GM23338 (cell line): ENCODE measurements at regions not wholly inside any gene's neighbourhood (a gene's known extent, or its start where the extent isn't known, plus 50 kb on each side); places are given as distances from the start of the nearest gene placed in this dataset.

Experiments
- ATAC-seq: fragments of 200-7000 bp; cut with Tn5 transposase; 3 replicates; pipeline ENCODE4 v1.9.1; 2020
- DNase-seq: peaks from one replicate; pipeline ENCODE4 v3.0.0-alpha.2; 2015; ENCODE audit warnings: low spot score
- H2AFZ ChIP-seq: fragments of 200-600 bp; sonication (generic); 2 replicates; pipeline ENCODE4 v1.8.0; 2016; ENCODE audit warnings: antibody characterized with exemption, mild to moderate bottlenecking, moderate library complexity
- H3F3A ChIP-seq: fragments of 200-600 bp; sonication (generic); replicated peaks from 2 replicates; pipeline ENCODE4 v1.8.0; 2017; ENCODE audit warnings: antibody characterized with exemption, mixed run types, low read depth
- H3K27ac ChIP-seq: fragments of 200-600 bp; sonication (generic); 2 replicates; pipeline ENCODE4 v1.6.1; 2016; ENCODE audit warnings: low read depth
- H3K27me3 ChIP-seq: fragments of 200-600 bp; sonication (generic); 2 replicates; pipeline ENCODE4 v1.8.0; 2016; ENCODE audit warnings: mild to moderate bottlenecking, mixed run types, moderate library complexity; ENCODE audit not compliant: insufficient read depth
- H3K36me3 ChIP-seq: fragments of 200-600 bp; sonication (generic); 2 replicates; pipeline ENCODE4 v1.8.0; 2016; ENCODE audit warnings: mild to moderate bottlenecking; ENCODE audit not compliant: insufficient read depth
- H3K4me1 ChIP-seq: fragments of 200-600 bp; sonication (generic); 2 replicates; pipeline ENCODE4 v1.8.0; 2016; ENCODE audit warnings: mild to moderate bottlenecking, moderate library complexity; ENCODE audit not compliant: insufficient read depth
- H3K4me2 ChIP-seq: fragments of 200-600 bp; sonication (generic); 2 replicates; pipeline ENCODE4 v1.7.1; 2017; ENCODE audit warnings: mixed run types
- H3K4me3 ChIP-seq: fragments of 200-600 bp; sonication (generic); 2 replicates; pipeline ENCODE4 v1.6.1; 2016; ENCODE audit warnings: mixed run types
- H3K79me2 ChIP-seq: fragments of 200-600 bp; sonication (generic); replicated peaks from 2 replicates; pipeline ENCODE4 v1.8.0; 2017; ENCODE audit warnings: mild to moderate bottlenecking; ENCODE audit not compliant: insufficient read depth
- H3K9me2 ChIP-seq: fragments of 200-600 bp; sonication (generic); 2 replicates; pipeline ENCODE4 v1.8.0; 2017; ENCODE audit not compliant: insufficient read depth
- H4K20me1 ChIP-seq: fragments of 200-600 bp; sonication (generic); replicated peaks from 2 replicates; pipeline ENCODE4 v1.8.0; 2017; ENCODE audit warnings: mild to moderate bottlenecking; ENCODE audit not compliant: insufficient read depth
- H3K27ac Mint-ChIP-seq: 2 replicates; pipeline ENCODE4 v1.8.0; 2020; ENCODE audit warnings: inconsistent platforms, mild to moderate bottlenecking, moderate library complexity, mixed read lengths
- H3K27me3 Mint-ChIP-seq: 3 replicates; pipeline ENCODE4 v1.8.0; 2022; ENCODE audit warnings: low read depth, mild to moderate bottlenecking, moderate library complexity, mixed read lengths, inconsistent platforms; ENCODE audit not compliant: insufficient read depth, poor library complexity
- H3K36me3 Mint-ChIP-seq: 3 replicates; pipeline ENCODE4 v1.8.0; 2021; ENCODE audit warnings: low read depth, mild to moderate bottlenecking, inconsistent platforms, moderate library complexity, mixed read lengths
- H3K4me1 Mint-ChIP-seq: 3 replicates; pipeline ENCODE4 v1.8.0; 2020; ENCODE audit warnings: mild to moderate bottlenecking, inconsistent platforms, mixed read lengths
- H3K4me3 Mint-ChIP-seq: 3 replicates; pipeline ENCODE4 v1.8.0; 2021; ENCODE audit warnings: moderate library complexity, mild to moderate bottlenecking, inconsistent platforms, mixed read lengths
- H3K9me3 Mint-ChIP-seq: 3 replicates; pipeline ENCODE4 v1.8.0; 2020; ENCODE audit warnings: moderate library complexity, mild to moderate bottlenecking, inconsistent platforms, mixed read lengths
- CREB1 ChIP-seq: fragments of 250-450 bp; sonication (Bioruptor Pico); IDR thresholded peaks from 2 replicates; pipeline ENCODE4 v1.5.0; 2020; ENCODE audit warnings: low read depth, mild to moderate bottlenecking, moderate library complexity
- EZH2 ChIP-seq: fragments of 200-600 bp; sonication (generic); IDR thresholded peaks from one replicate; pipeline ENCODE4 v1.8.0; 2017; ENCODE audit warnings: antibody characterized with exemption, mild to moderate bottlenecking, low read depth; ENCODE audit not compliant: unreplicated experiment
- EZH2phosphoT487 ChIP-seq: fragments of 200-600 bp; sonication (generic); IDR thresholded peaks from one replicate; pipeline ENCODE4 v1.8.1; 2018; ENCODE audit warnings: antibody characterized with exemption; ENCODE audit not compliant: unreplicated experiment
- JUNB ChIP-seq: IDR thresholded peaks from one replicate; pipeline ENCODE4 v1.6.1; 2016; ENCODE audit warnings: antibody characterized with exemption; ENCODE audit not compliant: unreplicated experiment
- NANOG ChIP-seq: IDR thresholded peaks from 2 replicates; pipeline ENCODE4 v1.6.1; 2016; ENCODE audit warnings: antibody characterized with exemption, borderline replicate concordance
- POLR2AphosphoS5 ChIP-seq: IDR thresholded peaks from 2 replicates; pipeline ENCODE4 v1.6.1; 2016; ENCODE audit warnings: antibody characterized with exemption, low read depth
- STAT1 ChIP-seq: IDR thresholded peaks from one replicate; pipeline ENCODE4 v1.6.1; 2016; ENCODE audit warnings: antibody characterized with exemption; ENCODE audit not compliant: unreplicated experiment
- ZNF114 ChIP-seq: fragments of 250-450 bp; sonication (Bioruptor Pico); IDR thresholded peaks from 2 replicates; pipeline ENCODE4 v1.5.0; 2020; ENCODE audit warnings: mild to moderate bottlenecking, moderate library complexity
- ZNF331 ChIP-seq: fragments of 250-450 bp; sonication (Bioruptor Pico); IDR thresholded peaks from 2 replicates; pipeline ENCODE4 v1.5.0; 2020; ENCODE audit warnings: low read depth, mild to moderate bottlenecking, moderate library complexity
- TF ChIP-seq, protein P1 (sequence below): IDR thresholded peaks from 2 replicates; pipeline ENCODE4 v1.6.1; 2016; ENCODE audit warnings: antibody characterized with exemption
- TF ChIP-seq, protein P2 (sequence below), 2 experiments: fragments of 200-600 bp in 1 of 2; sonication (generic) in 1 of 2; conservative IDR thresholded peaks; 2 replicates each; pipeline versions ENCODE4 v1.5.1 to v1.6.1; 2016 to 2017; ENCODE audit warnings: antibody characterized with exemption in 2 of 2, low read depth in 2 of 2, mild to moderate bottlenecking in 2 of 2, moderate library complexity in 1 of 2
- TF ChIP-seq, protein P3 (sequence below): IDR thresholded peaks from one replicate; pipeline ENCODE4 v1.6.1; 2018; ENCODE audit warnings: antibody characterized with exemption; ENCODE audit not compliant: unreplicated experiment
- TF ChIP-seq, protein P4 (sequence below): fragments of 250-450 bp; sonication (Bioruptor Pico); IDR thresholded peaks from 2 replicates; pipeline ENCODE4 v1.5.0; 2020; ENCODE audit warnings: mild to moderate bottlenecking, moderate library complexity

DNA sequence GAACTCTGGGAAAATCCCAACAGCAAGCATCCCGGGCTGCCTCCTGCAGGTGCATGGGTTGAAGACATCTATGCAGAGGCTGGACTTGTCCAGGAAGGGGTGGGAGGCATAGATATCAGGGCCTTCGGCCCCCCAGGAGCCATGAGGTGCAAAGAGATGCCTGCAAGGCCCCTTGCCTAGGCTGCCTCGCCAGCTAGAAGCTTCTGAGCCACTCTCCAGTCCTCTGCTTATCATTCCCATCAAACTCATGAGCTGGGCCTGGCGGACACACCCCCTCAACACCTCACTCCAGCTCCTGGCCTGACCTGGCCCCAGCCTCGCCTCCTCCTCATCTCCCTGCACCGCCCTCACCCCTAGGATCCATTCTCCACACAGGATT, 152.4 kb upstream of the PTPN1 start (continued):
- TF ChIP-seq, protein P1, sequence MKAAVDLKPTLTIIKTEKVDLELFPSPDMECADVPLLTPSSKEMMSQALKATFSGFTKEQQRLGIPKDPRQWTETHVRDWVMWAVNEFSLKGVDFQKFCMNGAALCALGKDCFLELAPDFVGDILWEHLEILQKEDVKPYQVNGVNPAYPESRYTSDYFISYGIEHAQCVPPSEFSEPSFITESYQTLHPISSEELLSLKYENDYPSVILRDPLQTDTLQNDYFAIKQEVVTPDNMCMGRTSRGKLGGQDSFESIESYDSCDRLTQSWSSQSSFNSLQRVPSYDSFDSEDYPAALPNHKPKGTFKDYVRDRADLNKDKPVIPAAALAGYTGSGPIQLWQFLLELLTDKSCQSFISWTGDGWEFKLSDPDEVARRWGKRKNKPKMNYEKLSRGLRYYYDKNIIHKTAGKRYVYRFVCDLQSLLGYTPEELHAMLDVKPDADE = no peak

DNA sequence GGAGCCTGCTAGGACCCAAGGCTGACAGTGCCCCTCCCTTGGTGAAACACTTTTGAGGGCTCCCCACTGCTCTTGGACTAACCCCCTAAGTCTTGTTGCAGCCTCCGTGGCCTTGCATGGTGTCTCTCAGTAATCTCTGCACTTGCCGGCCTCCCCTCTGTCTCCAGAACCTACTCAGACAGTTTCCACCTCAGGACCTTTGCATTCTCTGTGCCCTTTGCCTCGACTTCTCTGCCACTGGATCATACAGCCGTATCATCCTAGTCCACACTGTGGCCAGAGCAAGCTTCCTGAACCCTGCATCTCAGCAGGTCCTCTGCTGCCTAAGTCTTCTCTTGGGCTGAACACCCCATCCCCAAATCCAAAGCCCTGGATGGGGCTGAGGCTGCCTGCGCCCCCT, 152.0 kb upstream of the PTPN1 start:
- no peaks in the 10 kb centered on the region for H3K27me3 ChIP-seq
- no peak overlapping the region for H3K27ac Mint-ChIP-seq
- H3K4me2 ChIP-seq = no peak overlapping the region
- no peaks in the 10 kb centered on the region for H3F3A ChIP-seq
- no peaks in the 10 kb centered on the region for H3K79me2 ChIP-seq
- H3K9me2 ChIP-seq = no peaks in the 10 kb centered on the region
- H3K4me1 Mint-ChIP-seq = peaks cover 11% of the 10 kb centered on the region
- no peaks in the 10 kb centered on the region for H3K4me1 ChIP-seq
- DNase-seq (no peak), ATAC-seq (no peak)
- no peaks in the 10 kb centered on the region for H3K36me3 Mint-ChIP-seq
- no peaks in the 10 kb centered on the region for H4K20me1 ChIP-seq
- peaks cover 16% of the 10 kb centered on the region for H3K27me3 Mint-ChIP-seq
- TF ChIP-seq POLR2AphosphoS5 (no peak), EZH2 (no peak), CREB1 (no peak), JUNB (no peak), EZH2phosphoT487 (no peak), ZNF114 (CRISPR knock-in tag) (no peak), STAT1 (no peak), NANOG (no peak), ZNF331 (no peak)
- TF ChIP-seq, protein P2, sequence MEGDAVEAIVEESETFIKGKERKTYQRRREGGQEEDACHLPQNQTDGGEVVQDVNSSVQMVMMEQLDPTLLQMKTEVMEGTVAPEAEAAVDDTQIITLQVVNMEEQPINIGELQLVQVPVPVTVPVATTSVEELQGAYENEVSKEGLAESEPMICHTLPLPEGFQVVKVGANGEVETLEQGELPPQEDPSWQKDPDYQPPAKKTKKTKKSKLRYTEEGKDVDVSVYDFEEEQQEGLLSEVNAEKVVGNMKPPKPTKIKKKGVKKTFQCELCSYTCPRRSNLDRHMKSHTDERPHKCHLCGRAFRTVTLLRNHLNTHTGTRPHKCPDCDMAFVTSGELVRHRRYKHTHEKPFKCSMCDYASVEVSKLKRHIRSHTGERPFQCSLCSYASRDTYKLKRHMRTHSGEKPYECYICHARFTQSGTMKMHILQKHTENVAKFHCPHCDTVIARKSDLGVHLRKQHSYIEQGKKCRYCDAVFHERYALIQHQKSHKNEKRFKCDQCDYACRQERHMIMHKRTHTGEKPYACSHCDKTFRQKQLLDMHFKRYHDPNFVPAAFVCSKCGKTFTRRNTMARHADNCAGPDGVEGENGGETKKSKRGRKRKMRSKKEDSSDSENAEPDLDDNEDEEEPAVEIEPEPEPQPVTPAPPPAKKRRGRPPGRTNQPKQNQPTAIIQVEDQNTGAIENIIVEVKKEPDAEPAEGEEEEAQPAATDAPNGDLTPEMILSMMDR (conservative IDR thresholded peaks at IDR 0.05; ENCODE audit: low read depth in 2 of 2) = no peak
- TF ChIP-seq, protein P3, sequence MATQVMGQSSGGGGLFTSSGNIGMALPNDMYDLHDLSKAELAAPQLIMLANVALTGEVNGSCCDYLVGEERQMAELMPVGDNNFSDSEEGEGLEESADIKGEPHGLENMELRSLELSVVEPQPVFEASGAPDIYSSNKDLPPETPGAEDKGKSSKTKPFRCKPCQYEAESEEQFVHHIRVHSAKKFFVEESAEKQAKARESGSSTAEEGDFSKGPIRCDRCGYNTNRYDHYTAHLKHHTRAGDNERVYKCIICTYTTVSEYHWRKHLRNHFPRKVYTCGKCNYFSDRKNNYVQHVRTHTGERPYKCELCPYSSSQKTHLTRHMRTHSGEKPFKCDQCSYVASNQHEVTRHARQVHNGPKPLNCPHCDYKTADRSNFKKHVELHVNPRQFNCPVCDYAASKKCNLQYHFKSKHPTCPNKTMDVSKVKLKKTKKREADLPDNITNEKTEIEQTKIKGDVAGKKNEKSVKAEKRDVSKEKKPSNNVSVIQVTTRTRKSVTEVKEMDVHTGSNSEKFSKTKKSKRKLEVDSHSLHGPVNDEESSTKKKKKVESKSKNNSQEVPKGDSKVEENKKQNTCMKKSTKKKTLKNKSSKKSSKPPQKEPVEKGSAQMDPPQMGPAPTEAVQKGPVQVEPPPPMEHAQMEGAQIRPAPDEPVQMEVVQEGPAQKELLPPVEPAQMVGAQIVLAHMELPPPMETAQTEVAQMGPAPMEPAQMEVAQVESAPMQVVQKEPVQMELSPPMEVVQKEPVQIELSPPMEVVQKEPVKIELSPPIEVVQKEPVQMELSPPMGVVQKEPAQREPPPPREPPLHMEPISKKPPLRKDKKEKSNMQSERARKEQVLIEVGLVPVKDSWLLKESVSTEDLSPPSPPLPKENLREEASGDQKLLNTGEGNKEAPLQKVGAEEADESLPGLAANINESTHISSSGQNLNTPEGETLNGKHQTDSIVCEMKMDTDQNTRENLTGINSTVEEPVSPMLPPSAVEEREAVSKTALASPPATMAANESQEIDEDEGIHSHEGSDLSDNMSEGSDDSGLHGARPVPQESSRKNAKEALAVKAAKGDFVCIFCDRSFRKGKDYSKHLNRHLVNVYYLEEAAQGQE = no peak
- TF ChIP-seq, protein P1 = no peak
- TF ChIP-seq, protein P4, sequence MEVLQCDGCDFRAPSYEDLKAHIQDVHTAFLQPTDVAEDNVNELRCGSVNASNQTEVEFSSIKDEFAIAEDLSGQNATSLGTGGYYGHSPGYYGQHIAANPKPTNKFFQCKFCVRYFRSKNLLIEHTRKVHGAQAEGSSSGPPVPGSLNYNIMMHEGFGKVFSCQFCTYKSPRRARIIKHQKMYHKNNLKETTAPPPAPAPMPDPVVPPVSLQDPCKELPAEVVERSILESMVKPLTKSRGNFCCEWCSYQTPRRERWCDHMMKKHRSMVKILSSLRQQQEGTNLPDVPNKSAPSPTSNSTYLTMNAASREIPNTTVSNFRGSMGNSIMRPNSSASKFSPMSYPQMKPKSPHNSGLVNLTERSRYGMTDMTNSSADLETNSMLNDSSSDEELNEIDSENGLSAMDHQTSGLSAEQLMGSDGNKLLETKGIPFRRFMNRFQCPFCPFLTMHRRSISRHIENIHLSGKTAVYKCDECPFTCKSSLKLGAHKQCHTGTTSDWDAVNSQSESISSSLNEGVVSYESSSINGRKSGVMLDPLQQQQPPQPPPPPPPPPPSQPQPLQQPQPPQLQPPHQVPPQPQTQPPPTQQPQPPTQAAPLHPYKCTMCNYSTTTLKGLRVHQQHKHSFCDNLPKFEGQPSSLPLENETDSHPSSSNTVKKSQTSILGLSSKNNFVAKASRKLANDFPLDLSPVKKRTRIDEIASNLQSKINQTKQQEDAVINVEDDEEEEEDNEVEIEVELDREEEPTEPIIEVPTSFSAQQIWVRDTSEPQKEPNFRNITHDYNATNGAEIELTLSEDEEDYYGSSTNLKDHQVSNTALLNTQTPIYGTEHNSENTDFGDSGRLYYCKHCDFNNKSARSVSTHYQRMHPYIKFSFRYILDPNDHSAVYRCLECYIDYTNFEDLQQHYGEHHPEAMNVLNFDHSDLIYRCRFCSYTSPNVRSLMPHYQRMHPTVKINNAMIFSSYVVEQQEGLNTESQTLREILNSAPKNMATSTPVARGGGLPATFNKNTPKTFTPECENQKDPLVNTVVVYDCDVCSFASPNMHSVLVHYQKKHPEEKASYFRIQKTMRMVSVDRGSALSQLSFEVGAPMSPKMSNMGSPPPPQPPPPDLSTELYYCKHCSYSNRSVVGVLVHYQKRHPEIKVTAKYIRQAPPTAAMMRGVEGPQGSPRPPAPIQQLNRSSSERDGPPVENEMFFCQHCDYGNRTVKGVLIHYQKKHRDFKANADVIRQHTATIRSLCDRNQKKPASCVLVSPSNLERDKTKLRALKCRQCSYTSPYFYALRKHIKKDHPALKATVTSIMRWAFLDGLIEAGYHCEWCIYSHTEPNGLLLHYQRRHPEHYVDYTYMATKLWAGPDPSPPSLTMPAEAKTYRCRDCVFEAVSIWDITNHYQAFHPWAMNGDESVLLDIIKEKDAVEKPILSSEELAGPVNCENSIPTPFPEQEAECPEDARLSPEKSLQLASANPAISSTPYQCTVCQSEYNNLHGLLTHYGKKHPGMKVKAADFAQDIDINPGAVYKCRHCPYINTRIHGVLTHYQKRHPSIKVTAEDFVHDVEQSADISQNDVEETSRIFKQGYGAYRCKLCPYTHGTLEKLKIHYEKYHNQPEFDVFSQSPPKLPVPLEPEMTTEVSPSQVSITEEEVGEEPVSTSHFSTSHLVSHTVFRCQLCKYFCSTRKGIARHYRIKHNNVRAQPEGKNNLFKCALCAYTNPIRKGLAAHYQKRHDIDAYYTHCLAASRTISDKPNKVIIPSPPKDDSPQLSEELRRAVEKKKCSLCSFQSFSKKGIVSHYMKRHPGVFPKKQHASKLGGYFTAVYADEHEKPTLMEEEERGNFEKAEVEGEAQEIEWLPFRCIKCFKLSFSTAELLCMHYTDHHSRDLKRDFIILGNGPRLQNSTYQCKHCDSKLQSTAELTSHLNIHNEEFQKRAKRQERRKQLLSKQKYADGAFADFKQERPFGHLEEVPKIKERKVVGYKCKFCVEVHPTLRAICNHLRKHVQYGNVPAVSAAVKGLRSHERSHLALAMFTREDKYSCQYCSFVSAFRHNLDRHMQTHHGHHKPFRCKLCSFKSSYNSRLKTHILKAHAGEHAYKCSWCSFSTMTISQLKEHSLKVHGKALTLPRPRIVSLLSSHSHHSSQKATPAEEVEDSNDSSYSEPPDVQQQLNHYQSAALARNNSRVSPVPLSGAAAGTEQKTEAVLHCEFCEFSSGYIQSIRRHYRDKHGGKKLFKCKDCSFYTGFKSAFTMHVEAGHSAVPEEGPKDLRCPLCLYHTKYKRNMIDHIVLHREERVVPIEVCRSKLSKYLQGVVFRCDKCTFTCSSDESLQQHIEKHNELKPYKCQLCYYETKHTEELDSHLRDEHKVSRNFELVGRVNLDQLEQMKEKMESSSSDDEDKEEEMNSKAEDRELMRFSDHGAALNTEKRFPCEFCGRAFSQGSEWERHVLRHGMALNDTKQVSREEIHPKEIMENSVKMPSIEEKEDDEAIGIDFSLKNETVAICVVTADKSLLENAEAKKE (CRISPR knock-in tag) = no peak
- no peak overlapping the region for H3K27ac ChIP-seq
- H3K36me3 ChIP-seq = no peaks in the 10 kb centered on the region
- H2AFZ ChIP-seq = no peak overlapping the region
- H3K4me3 ChIP-seq = no peak overlapping the region
- no peaks in the 10 kb centered on the region for H3K9me3 Mint-ChIP-seq
- H3K4me3 Mint-ChIP-seq = no peak overlapping the region
